Left kidney (tissue), 1 donor: ENCODE measurements at regions not wholly inside any gene's neighbourhood (a gene's known extent, or its start where the extent isn't known, plus 50 kb on each side); places are given as distances from the start of the nearest gene placed in this dataset.

Source experiments
- DNase-seq: peaks from one replicate; pipeline ENCODE4 v3.0.0-alpha.2; 2013

DNA sequence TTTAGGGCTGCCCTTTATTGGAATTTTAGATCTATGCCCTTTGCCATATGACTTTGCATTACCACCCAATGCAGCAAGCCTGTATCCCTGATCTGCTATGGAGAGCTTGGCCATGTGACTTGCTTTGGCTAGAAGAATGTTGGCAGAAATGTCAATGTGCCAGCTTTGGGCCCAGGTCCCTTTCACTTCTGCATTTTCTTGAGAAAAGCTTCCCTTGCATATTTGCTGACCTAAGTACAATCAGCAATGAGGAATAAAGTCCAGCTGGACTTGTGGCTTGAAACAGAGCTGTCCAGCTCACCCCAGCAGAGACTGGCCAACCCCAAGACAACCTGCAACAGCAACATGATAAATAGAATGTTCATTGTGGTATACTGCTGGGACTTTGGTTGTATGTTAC is 135.9 kb downstream of the PAH start:
- DNase-seq: no peak

DNA sequence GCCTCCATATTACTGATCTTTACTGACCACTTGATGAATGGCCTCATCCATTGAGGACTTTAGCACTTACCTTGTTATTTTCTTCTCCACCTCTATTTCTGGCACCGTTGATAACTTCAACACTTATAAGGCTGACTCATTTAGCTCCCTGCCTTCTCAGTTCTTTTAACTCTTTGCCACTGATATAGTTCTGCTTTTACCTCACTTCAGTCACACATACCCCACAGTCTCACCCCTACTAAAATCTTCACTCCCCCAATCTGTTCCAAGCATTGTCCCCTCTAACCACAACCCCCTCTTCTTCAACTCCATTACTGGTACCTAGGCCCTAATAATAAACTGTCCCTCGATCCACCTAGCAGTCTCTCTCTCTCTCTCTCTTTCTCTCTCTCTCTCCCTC is 141.0 kb downstream of the PAH start:
- no peak for DNase-seq

DNA sequence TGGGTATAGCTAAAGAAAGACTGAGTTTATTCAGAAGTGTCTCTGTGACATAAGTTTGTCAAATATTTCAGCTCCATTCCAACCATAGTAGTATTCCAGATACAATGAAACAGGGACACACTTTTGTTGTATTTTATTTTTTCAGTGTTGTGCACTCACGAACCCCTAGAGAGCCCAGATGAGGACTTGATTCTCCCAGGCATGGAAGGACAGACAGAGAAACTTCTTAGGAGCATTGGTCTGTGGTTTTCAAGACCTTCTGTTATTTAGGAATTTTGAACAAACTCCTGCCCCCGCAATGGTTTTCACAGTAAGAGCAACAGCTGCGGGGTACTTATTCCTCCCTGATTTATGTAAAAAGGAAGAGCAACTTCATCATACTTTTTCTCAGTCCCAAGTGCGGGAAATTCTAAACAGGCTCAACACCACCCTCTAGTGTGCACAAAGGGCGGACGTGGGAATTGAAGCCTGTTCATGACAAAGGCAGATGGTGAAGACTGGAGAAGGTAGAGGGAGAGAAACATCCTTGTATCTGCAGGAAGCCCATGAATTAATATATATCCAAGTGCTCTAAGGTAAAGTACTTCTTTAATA is 147.6 kb downstream of the PAH start:
- DNase-seq: peak; percentile 73

DNA sequence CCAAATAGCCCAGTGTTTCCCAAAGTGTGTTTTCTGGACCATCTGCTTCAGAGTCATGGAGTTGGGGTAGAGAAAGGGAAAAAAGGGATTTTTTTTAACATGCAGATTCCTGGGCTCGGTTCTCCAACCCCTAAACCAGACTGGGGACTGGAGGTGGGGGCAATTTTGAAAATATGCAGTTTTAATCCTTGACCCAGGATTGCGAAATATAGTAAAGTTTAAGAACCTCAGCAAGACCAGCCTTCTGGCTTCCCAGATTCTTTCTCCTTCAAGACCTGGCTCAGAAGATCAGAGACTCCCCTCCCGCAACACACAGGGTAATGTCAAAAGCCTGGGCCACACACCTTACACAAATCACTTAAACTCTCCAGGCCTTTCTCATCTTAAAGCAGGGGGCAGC is 150.1 kb downstream of the PAH start:
- DNase-seq: no peak

DNA sequence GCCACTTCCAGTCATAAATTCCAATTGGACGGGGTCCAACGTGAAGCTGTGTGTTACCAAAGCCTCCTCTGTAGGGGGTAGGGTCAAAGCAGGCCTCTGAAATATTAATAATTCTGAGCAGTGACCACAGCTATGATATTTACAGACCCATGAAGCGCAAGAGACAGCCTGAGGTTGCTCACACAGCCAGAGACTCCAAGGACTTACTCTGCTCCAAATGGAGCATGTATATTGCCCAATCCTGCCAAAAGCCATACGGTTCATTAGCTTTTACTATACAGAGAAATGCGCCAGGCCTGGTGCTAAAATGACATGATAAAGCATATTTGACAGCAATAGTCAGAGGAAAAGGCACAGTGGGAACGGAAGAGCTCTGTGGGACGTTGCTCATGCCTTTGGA is 151.3 kb downstream of the PAH start:
- no peak for DNase-seq

DNA sequence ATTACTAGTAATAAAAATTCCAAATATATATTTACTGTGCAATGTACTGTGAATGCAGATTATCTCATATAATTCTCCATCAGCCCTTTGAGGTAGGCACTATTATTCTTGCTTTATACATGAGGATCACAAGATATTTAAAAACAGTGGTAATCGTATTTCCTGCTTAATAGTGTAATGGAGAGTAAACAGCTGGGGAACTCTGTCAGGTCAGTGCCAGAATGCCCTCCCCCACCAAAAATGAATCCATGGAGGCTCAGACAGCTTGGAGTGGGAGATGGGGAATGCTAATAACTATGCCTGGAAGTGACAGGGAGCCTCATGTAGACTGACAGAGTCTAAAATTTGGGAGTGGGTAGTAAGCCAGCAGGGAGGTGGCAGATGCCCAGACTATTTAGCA is 153.6 kb downstream of the PAH start:
- DNase-seq: no peak

DNA sequence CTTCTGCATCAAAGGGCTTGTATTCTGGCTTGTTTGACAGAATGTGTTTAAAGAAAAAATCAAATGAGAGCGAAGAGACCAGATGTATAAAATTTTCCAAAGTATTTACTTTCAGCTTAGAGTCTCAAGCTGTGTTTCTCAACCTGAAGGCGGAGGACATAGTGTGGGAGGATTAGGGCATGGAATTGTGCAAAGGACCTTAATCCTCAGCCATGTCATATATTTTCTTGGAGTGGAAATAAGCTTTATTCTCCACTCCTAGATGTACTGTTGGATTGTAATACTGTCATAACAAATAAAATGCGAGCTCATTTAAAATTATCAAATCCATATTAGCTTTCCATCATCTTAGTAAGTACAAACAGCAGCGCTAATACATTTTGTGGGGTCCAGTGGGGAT is 154.0 kb downstream of the PAH start:
- no peak for DNase-seq

DNA sequence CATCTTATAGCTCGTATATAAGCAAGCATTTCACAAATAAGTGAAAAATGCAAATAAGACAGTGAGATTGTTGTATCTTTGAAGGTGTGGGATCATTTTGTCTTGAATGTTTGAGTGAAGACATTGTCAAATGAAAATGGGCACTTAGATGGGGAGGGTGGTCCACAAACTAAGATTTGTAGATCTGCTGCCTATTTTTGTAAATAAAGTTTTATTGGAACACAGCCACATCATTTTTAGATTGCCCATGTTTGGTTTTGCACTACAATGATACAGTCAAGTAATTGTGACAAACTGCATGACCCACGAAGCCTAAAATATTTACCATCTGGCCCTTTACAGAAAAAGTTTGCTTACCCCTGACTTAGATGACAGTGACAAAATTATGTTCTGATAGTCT is 156.7 kb downstream of the PAH start:
- no peak for DNase-seq

DNA sequence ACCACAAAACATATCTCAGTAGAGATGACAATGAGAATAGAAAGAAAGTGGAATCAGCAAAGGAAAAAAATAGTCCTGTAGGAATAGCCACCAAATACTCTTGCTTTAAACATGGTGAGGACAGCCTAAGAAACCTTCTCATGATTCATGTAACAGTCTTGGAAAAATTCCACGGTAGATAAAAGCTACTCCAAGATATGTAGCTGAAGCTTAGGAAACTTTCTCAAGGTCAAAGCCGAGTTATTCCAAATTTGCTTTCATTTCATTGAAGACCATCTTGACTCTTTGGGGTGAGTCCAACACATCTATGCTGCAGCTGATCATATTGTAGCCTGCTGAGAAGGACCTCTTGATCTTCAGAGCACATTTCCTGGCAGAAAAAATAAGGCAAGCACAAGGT is 157.6 kb downstream of the PAH start:
- DNase-seq: no peak

DNA sequence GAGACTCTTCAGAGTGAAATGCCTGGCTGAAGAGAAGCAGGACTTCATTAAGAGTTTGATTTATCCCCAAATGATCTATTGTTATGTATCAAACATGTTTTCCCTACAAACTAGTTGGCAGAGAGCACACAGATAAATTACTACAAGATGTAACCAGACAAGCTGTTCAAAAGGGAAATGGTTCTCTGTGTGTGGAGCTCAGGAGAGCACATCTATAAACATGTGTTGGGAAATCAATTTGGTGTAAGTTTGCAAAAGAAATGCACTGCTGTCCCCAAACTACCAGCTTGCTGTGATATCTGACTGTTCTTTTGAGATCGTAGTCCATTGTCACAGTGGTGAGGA is 159.2 kb downstream of the PAH start:
- DNase-seq: no peak

DNA sequence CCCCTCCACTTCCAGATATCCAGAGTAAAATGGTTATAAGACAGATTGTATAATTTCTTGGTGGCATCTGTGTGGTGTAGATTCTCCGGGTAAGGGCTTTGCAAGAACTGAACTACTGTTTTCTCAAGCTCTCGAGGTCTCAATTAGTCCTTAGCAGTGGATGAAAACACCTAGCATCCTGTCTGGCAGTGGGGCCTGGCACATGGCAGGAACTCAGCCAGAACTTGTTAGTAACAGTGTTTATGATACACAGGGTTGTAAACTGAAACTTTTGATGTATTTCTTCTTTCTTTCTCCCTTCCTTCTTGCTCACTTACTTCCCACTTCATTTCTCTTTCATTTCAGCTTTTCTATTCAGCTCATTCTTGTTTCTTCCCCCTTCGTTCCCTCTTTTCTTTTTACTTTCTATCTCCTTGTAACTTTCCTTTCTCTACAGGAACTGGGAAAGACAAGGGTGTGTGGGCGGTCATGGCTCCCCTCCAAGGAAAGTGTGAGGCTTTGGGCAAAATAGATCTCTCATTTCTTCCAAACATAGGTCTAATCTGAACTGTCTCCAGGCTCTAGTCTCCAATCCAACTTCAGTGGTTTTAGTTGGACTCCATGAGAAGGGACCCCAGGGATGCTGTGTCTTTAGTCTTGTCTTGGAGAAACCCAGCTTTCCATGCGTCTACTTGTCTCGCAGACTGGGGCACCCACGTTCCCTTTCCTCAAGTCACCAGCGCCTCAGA is 159.7 kb downstream of the PAH start:
- no peak for DNase-seq

DNA sequence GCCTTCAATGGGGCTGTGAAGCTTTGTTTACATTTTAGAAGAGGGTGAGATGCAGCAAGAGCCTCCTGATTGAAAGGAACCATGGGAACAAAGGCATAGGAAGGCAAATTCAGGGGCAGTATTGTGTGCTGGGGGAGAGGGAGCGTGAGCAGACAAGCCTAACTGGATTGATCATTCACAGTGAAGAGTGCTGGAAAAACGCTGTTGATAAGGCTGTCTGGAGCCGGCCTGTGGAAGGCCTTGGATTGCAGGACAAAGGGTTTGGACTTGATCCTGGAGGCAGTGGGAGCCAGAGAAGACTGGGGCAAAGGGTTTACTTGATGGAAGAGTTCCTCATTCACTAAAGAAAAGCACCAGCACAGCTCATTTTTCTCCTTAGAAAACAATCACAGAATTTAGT is 160.5 kb downstream of the PAH start:
- DNase-seq: no peak

DNA sequence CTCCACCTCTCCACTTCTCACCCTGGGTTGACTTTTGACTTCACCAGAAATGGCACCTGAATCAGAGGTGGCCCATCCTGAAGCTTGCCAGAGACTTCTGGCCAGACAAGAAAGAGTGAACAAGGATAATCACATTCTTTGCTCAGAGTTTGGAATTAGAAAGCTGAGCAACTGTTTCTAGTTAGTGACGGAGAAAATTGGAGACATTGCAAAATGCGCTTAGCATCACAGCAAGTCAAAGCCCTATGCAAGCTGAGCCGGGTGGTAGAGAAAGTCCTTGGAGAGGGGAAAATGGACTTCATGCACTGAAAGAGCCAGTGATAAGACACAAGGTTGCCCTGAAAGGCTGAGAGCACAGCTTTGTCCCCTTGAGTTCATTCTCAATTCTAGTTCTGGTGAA is 161.8 kb downstream of the PAH start:
- DNase-seq: no peak

DNA sequence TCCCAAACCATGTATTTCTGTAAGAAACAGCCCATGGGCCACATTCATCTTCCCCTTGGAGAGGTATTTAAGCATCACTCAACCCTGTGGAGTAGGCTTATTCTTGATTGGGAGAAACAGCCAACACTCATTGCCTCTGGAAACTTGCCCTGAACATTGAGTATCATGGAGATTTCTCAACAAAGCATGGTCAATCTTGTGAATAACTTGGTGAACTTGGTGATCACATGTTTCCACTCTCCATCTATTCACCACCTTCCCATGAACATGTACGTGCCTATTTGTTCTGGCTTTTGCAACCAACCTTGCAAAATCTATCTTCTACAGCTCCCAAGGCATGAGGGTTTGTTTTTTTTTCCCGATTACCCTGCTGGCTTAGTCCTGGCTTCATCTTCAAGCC is 163.2 kb downstream of the PAH start:
- DNase-seq: no peak

DNA sequence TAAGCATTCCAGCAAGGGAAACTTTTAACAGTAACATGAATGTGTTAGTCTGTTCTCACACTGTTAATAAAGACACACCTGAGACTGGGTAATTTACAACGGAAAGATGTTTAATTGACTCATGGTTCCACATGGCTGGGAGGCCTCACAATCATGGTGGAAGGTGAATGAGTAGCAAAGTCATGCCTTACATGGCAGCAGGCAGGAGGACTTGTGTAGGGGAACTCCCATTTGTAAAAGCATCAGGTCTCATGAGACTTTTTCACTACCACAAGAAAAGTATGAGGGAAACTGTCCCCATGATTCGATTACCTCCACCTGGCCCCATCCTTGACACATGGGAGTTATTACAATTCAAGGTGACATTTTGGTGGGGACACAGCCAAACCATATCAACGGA is 168.3 kb downstream of the PAH start:
- DNase-seq: no peak

DNA sequence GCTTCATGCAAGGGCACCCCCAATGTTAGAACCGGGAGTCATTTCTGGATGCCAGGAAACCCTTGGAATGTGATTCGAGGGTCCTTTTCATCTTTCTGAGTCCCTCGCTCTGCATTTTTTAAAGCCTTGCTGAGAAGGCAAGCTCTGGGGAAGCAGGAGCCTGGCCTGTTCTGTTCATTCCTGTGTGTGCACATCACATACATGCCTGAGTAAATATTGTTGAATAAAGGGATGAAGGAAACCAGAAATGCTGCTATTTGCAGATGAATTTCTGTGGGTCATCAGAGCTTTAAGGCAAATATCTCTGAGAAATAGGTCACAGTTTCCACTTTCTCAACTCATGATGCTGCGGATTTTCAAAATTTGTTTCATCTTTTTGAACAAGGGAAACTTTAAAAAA is 170.1 kb downstream of the PAH start:
- DNase-seq: no peak

DNA sequence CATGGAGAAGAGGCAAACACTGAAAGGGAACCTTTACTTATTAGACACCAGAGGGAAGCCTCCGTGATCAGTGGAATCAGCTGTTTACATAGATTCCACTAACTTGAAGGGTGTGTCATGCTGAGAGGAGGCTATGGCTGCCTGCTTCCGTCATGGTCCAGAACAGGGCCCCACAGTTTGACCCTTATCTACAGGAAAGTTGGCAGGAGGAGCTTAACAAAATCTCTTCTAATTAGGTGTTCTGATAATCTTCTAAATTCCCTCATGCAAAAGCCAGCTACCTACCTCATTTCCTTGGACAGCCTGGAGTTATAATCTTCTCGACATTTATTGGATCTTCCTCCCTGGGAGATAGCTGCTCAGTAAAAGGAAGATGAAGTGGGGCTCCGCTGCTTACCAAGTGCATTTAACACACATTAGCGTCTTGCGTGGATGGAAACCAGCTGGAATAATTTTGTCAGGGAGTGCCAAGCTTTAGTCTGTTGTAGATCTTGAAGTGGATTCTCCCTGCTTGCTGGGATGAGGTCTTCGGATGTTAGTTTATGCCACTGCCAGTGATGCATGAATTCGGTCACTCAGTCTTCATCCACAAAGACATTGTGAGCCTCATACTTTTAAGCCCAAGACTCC is 171.0 kb downstream of the PAH start:
- no peak for DNase-seq

DNA sequence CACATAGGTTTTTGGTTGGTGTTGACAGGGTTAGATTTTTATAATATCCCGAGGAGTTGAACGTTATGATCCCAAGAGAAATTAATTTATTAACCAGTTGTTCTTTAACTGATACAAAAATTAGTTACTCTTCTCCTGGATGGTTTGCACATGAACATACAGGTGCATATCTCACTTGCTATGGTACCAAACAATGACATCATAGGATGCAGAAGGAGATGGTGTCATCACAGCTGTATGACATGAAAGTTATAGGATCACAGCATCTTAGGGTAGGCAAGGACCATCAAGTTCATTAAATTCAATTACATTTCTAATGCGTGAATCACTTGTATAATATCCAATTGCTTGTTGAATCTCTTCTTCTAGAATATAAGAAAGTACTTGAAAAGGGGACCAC is 175.8 kb downstream of the PAH start:
- no peak for DNase-seq

DNA sequence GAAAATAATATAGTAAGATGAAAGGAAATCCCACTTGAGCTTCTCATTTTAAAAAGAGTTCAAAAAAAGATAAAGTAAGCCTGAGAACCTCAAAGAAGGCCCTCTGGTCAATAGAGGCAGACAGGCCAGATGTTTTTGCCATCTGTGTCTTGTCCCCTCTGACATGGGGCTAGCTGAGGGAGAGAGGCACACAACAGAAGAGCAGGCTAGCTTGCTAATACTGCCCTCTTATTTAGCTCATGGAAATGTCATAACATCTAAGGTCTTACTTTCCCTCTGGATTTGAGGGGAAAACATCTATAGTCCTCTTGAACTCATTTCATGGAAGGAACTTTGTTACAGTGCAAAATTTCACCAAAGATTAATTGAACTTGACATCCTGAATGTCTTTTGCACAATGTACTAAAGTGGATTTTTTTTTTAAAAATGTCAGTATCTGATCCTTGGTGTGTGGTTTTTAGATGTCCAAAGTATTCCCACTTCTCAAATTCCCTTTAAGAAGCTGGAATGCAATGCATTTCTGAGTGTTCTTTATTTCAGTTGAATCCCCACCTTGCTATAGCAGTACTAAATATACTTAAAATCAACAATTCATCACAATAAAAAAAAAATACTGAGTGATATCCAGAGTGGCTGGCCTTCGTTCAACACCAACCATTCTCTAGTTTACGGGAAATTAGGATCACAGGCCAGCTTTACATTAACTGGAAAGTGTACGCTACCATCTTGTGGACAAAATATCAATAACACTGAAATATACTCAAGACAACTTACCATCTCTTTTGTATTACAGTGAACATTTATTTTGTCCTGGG is 176.7 kb downstream of the PAH start:
- peak; percentile 55 for DNase-seq

DNA sequence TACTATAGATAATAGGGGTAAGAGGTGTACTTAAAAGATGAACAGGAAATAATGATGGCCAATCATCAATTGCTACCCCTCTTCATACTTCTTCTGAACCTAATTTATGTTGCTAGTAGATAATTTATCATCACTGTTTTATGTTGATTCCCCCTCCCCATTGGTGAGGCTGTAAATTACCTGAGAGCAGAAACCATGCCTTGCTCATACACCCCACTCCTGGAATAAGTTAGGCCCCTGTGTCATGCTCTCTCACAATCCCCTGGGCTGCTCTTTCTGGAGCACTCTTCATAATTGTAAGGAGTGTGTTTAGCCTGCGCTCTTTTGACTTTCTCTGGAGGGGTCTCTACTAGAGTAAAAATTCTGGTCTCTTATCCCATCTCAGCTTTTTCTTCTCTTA is 180.7 kb downstream of the PAH start:
- DNase-seq: no peak

DNA sequence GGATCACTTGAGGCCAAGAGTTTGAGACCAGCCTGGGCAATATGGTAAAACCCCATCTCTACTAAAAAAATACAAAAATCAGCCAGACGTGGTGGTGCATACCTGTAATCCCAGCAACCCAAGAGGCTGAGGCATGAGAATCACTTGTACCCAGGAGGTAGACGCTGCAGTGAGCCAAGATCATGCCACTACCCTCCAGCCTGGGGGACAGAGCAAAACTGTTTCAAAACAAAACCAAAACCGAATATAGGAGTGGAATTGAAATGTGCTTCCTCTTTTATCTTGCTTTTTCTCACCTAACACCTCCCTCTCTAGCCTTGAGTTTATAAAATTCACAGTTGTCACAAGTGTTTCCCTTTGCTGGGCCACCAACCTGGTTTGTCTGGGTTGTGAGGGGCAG is 181.9 kb downstream of the PAH start:
- DNase-seq: no peak

DNA sequence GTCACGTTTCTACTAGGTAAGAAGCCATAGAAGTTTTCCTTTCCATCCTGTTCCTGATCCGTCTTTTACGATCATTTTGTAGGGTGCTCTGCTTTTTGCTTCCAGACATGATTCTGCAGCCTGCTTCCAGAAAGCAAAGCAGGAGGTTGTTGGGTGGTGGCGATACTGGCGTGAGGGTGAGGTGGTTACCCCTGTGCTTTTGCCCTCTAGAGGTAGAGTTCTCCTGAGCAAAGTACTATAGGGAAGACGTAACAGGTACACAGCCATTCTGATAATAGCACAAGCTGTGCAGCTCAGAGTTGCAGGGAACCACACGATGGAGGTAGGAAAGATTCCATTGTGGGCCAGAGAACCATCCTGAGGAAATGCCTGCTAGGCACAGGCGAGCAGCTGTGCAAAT is 186.0 kb downstream of the PAH start:
- DNase-seq: no peak

DNA sequence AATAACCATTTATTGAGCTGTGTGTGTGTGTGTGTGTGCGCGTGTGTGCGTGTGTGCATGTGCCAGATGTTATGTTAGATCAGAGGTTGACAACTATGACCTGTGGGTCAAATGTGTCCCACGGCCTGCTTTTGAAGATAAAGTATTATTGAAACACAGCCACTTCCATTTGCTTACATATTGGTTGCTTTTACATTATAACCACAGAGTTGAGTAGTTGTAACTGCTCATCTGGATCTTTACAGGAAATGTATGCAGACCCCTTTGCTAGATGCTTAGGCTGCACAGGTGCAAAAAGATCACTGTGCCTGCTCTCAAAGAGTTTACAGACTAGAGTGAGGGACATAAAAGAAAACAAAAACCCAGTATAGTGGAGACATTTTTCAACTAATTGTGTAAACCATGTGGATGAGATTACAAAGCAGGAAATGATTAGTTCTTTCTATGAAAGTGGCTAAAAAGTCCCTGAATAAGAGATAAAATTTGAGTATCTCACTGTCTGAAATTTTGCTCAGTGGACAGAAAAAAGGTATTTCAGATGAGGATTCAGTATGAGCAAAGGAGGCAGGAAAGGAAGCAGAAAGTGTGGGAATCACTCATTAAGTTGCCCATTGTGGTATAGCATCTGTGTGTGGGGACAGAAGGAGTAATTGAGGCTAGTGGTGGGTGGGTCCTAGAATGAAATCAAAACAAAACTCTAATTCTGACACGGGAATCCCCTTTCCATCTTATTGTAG is 188.4 kb downstream of the PAH start:
- no peak for DNase-seq
